ENCODE measurements at regions not wholly inside any gene's neighbourhood (a gene's known extent, or its start where the extent isn't known, plus 50 kb on each side); places are given as distances from the start of the nearest gene placed in this dataset.
"Not testable (repeated sequence)": the region's sequence is repeated elsewhere in the genome, so short reads cannot be mapped to it uniquely, and the experiment has no call there.

- DNase-seq = no peak
- Mint-ChIP-seq H3K9me3 (ENCODE audit: low read depth) (peaks cover 10% of the 10 kb centered on the region), H3K4me3 (no peak overlapping the region), H3K4me1 (peaks cover 67% of the 10 kb centered on the region), H3K27ac (peak overlapping the region; percentile 99), H3K27me3 (no peaks in the 10 kb centered on the region), H3K36me3 (peaks cover 25% of the 10 kb centered on the region)
- no peak for ATAC-seq
- CTCF ChIA-PET = interaction anchor here (1.2 kb wide), 1 partner anchor 66 kb away, joined by 3 read pairs; no protein-coding TSS in a partner anchor
Measured at GRCh38 chr11:110347660-110348059, 51.2 kb upstream of the RDX start.

GRCh38 chr11:110349138-110349996 lies 53.0 kb upstream of the RDX start:
- Mint-ChIP-seq H3K36me3 (peaks cover 10% of the 10 kb centered on the region), H3K4me3 (peak overlapping the region; percentile 40), H3K27me3 (no peaks in the 10 kb centered on the region), H3K9me3 (ENCODE audit: low read depth) (peaks cover 2% of the 10 kb centered on the region), H3K4me1 (peaks cover 57% of the 10 kb centered on the region), H3K27ac (peak overlapping the region; percentile 99)
- peak; percentile 81 for DNase-seq
- peak; percentile 76 for ATAC-seq
- CTCF ChIA-PET = interaction anchor here (0.9 to 2.8 kb wide), 9 partner anchors 14 to 148 kb away, joined by 3 to 12 read pairs (median 4); partner anchors contain the start of gene FDX1

GRCh38 chr11:110349997-110350383 lies 53.6 kb upstream of the RDX start:
- not testable (repeated sequence) for ATAC-seq; H3K36me3 Mint-ChIP-seq; H3K9me3 Mint-ChIP-seq (ENCODE audit: low read depth); H3K27me3 Mint-ChIP-seq; DNase-seq
- Mint-ChIP-seq H3K4me1 (peaks cover 55% of the 10 kb centered on the region), H3K27ac (peak overlapping the region; percentile 99), H3K4me3 (peak overlapping the region; percentile 40)
- CTCF ChIA-PET = interaction anchor here (1.0 to 2.8 kb wide), 6 partner anchors 21 to 149 kb away, joined by 3 to 12 read pairs (median 4); partner anchors contain the start of gene FDX1

- Mint-ChIP-seq H3K9me3 (ENCODE audit: low read depth) (no peaks in the 10 kb centered on the region), H3K27ac (no peak overlapping the region), H3K36me3 (peaks cover 3% of the 10 kb centered on the region), H3K27me3 (no peaks in the 10 kb centered on the region), H3K4me1 (peaks cover 18% of the 10 kb centered on the region), H3K4me3 (no peak overlapping the region)
- no peak for DNase-seq
- no peak for ATAC-seq
- CTCF ChIA-PET = interaction anchor here (1.3 kb wide), 1 partner anchor 154 kb away, joined by 3 read pairs; no protein-coding TSS in a partner anchor
Measured at GRCh38 chr11:110355011-110355744, 58.8 kb upstream of the RDX start.

- Mint-ChIP-seq H3K4me3 (no peak overlapping the region), H3K36me3 (peaks cover 2% of the 10 kb centered on the region), H3K27me3 (no peaks in the 10 kb centered on the region), H3K27ac (no peak overlapping the region), H3K4me1 (peaks cover 16% of the 10 kb centered on the region), H3K9me3 (ENCODE audit: low read depth) (no peaks in the 10 kb centered on the region)
- no peak for ATAC-seq
- no peak for DNase-seq
- CTCF ChIA-PET = interaction anchor here (0.7 to 1.1 kb wide), 2 partner anchors 30 to 78 kb away, joined by 3 read pairs; no protein-coding TSS in a partner anchor
Measured at GRCh38 chr11:110356762-110357671, 60.6 kb upstream of the RDX start.

GRCh38 chr11:110358336-110358735 lies 61.9 kb upstream of the RDX start:
- no peak for ATAC-seq

GRCh38 chr11:110360781-110361408 lies 64.5 kb upstream of the RDX start:
- not testable (repeated sequence) for H3K9me3 Mint-ChIP-seq (ENCODE audit: low read depth); DNase-seq; H3K27ac Mint-ChIP-seq; H3K4me3 Mint-ChIP-seq; H3K36me3 Mint-ChIP-seq; H3K27me3 Mint-ChIP-seq; ATAC-seq
- CTCF ChIA-PET = interaction anchor here (2.9 kb wide), 1 partner anchor 159 kb away, joined by 14 read pairs; no protein-coding TSS in a partner anchor
- H3K4me1 Mint-ChIP-seq = peaks cover 22% of the 10 kb centered on the region

More at GRCh38 chr11:110358336-110358735, 61.9 kb upstream of the RDX start:
- no peaks in the 10 kb centered on the region for H3K27me3 Mint-ChIP-seq
- no peaks in the 10 kb centered on the region for H3K9me3 Mint-ChIP-seq (ENCODE audit: low read depth)
- H3K4me3 Mint-ChIP-seq = no peak overlapping the region
- no peak for DNase-seq
- peaks cover 26% of the 10 kb centered on the region for H3K4me1 Mint-ChIP-seq
- CTCF ChIA-PET = interaction anchor here (1.1 to 1.2 kb wide), 2 partner anchors 31 to 150 kb away, joined by 3 read pairs; no protein-coding TSS in a partner anchor
- H3K36me3 Mint-ChIP-seq = peaks cover 3% of the 10 kb centered on the region
- no peak overlapping the region for H3K27ac Mint-ChIP-seq

GRCh38 chr11:110362971-110363509 lies 66.6 kb upstream of the RDX start:
- Mint-ChIP-seq H3K27me3 (no peaks in the 10 kb centered on the region), H3K9me3 (ENCODE audit: low read depth) (no peaks in the 10 kb centered on the region), H3K27ac (peak overlapping the region; percentile 21), H3K36me3 (peaks cover 1% of the 10 kb centered on the region), H3K4me1 (peaks cover 15% of the 10 kb centered on the region), H3K4me3 (peak overlapping the region; percentile 7)
- DNase-seq = no peak
- CTCF ChIA-PET = interaction anchor here (0.7 to 2.9 kb wide), 5 partner anchors 9 to 162 kb away, joined by 3 to 14 read pairs (median 4); no protein-coding TSS in a partner anchor
- ATAC-seq = no peak

GRCh38 chr11:110366291-110366690 lies 63.5 kb upstream of the FDX1 start:
- no peak for DNase-seq
- H3K27me3 Mint-ChIP-seq = no peaks in the 10 kb centered on the region
- CTCF ChIA-PET = interaction anchor here (1.0 to 2.5 kb wide), 3 partner anchors 117 to 165 kb away, joined by 3 to 9 read pairs (median 9); no protein-coding TSS in a partner anchor
- H3K36me3 Mint-ChIP-seq = peaks cover 1% of the 10 kb centered on the region
- ATAC-seq = no peak
- H3K9me3 Mint-ChIP-seq (ENCODE audit: low read depth) = no peaks in the 10 kb centered on the region
- H3K4me3 Mint-ChIP-seq = no peak overlapping the region
- no peak overlapping the region for H3K27ac Mint-ChIP-seq
- H3K4me1 Mint-ChIP-seq = peaks cover 15% of the 10 kb centered on the region

- ATAC-seq (no peak), DNase-seq (no peak)
- H3K36me3 Mint-ChIP-seq = no peaks in the 10 kb centered on the region
- H3K27ac Mint-ChIP-seq = no peak overlapping the region
- H3K9me3 Mint-ChIP-seq (ENCODE audit: low read depth) = no peaks in the 10 kb centered on the region
- H3K4me1 Mint-ChIP-seq = peaks cover 10% of the 10 kb centered on the region
- CTCF ChIA-PET = interaction anchor here (0.6 to 2.1 kb wide), 9 partner anchors 62 to 194 kb away, joined by 3 to 20 read pairs (median 3); partner anchors contain the start of gene FDX1
- no peak overlapping the region for H3K4me3 Mint-ChIP-seq
- no peaks in the 10 kb centered on the region for H3K27me3 Mint-ChIP-seq
Measured at GRCh38 chr11:110367571-110367970, 62.2 kb upstream of the FDX1 start.

- Mint-ChIP-seq H3K4me1 (peaks cover 11% of the 10 kb centered on the region), H3K36me3 (peaks cover 2% of the 10 kb centered on the region), H3K27ac (no peak overlapping the region), H3K4me3 (no peak overlapping the region), H3K27me3 (no peaks in the 10 kb centered on the region), H3K9me3 (ENCODE audit: low read depth) (no peaks in the 10 kb centered on the region)
- no peak for DNase-seq
- CTCF ChIA-PET = interaction anchor here (1.2 kb wide), 1 partner anchor 166 kb away, joined by 3 read pairs; no protein-coding TSS in a partner anchor
- no peak for ATAC-seq
Measured at GRCh38 chr11:110371084-110371483, 58.7 kb upstream of the FDX1 start.
